Panc1 (cell line): ENCODE measurements at regions not wholly inside any gene's neighbourhood (a gene's known extent, or its start where the extent isn't known, plus 50 kb on each side); places are given as distances from the start of the nearest gene placed in this dataset.
A peak's percentile ranks its signal among the peaks of the same experiment; 100 is the strongest.

ENCODE experiments used
- ATAC-seq: fragments of 200-7000 bp; cut with Tn5 transposase; 2 replicates; pipeline ENCODE4 v1.9.1; 2020; ENCODE audit warnings: mild to moderate bottlenecking, moderate library complexity
- BruUV-seq: library from RNA; stranded (reverse); fragments of 400-500 nt; replicated peaks from 2 replicates; lab custom pipeline; 2021; lab: Mats Ljungman, UMichigan
- CTCF ChIA-PET: fragments of 300-600 bp; sonication (Branson Sonifier 250); formaldehyde crosslinking; loops from one replicate; lab custom pipeline; 2022; ENCODE audit warnings: antibody characterized with exemption; lab: Charles Lee
- POLR2A ChIA-PET: fragments of 300-600 bp; sonication (Branson Sonifier 250); formaldehyde crosslinking; loops from one replicate; lab custom pipeline; 2022; ENCODE audit warnings: antibody characterized with exemption; lab: Charles Lee
- DNase-seq: peaks from one replicate; pipeline ENCODE4 v3.0.0-alpha.2; 2010; ENCODE audit warnings: low read depth, low spot score
- H3K27ac ChIP-seq: 2 replicates; pipeline ENCODE4 v1.5.1; 2011; ENCODE audit warnings: mild to moderate bottlenecking, low read length, inconsistent platforms
- H3K27me3 ChIP-seq: fragments of 200-500 bp; sonication (Bioruptor generic); 2 replicates; pipeline ENCODE4 v1.6.0; 2014; ENCODE audit warnings: low read length, inconsistent platforms; ENCODE audit not compliant: control insufficient read depth, insufficient read depth
- H3K36me3 ChIP-seq: fragments of 200-500 bp; sonication (Bioruptor generic); 2 replicates; pipeline ENCODE4 v1.5.1; 2014; ENCODE audit warnings: inconsistent platforms, mild to moderate bottlenecking, low read length, moderate library complexity; ENCODE audit not compliant: control insufficient read depth, insufficient read depth
- H3K4me1 ChIP-seq: 2 replicates; pipeline ENCODE4 v1.5.1; 2011; ENCODE audit warnings: inconsistent platforms, mild to moderate bottlenecking, low read length, moderate library complexity; ENCODE audit not compliant: control insufficient read depth, insufficient read depth
- H3K4me3 ChIP-seq, 2 experiments: 2 replicates each; pipeline ENCODE4 v1.5.1; 2011 to 2012; ENCODE audit warnings: low read depth in 2 of 2, low read length in 2 of 2, mild to moderate bottlenecking in 2 of 2, inconsistent platforms in 1 of 2, moderate library complexity in 1 of 2
- H3K9me3 ChIP-seq: fragments of 200-500 bp; sonication (Bioruptor generic); 2 replicates; pipeline ENCODE4 v1.5.1; 2014; ENCODE audit warnings: low read depth, mild to moderate bottlenecking, inconsistent platforms, low read length, moderate library complexity; ENCODE audit not compliant: control insufficient read depth, insufficient read depth
- POLR2AphosphoS5 ChIP-seq: IDR thresholded peaks from 2 replicates; pipeline ENCODE4 v1.6.1; 2012; ENCODE audit warnings: mild to moderate bottlenecking, low read depth, low read length, moderate library complexity
- REST ChIP-seq, 2 experiments: IDR thresholded peaks; 2 replicates each; pipeline ENCODE4 v1.6.1; 2011 to 2012; ENCODE audit warnings: low read depth in 2 of 2, control low read depth in 1 of 2, low read length in 1 of 2, mild to moderate bottlenecking in 1 of 2, moderate library complexity in 1 of 2; ENCODE audit not compliant: insufficient read depth in 1 of 2
- SIN3A ChIP-seq: IDR thresholded peaks from 2 replicates; pipeline ENCODE4 v1.6.1; 2012; ENCODE audit warnings: low read depth, mild to moderate bottlenecking, low read length, moderate library complexity, borderline replicate concordance; ENCODE audit not compliant: insufficient read depth
- TCF7L2 ChIP-seq: IDR thresholded peaks from 2 replicates; pipeline ENCODE4 v1.6.1; 2011; ENCODE audit warnings: mild to moderate bottlenecking, low read depth, low read length, inconsistent platforms
- in situ Hi-C: cut with HindIII; loops from 2 replicates; pipeline ENCODE4 v1.10.0; 2016; ENCODE audit warnings: low sequenced_read_pairs, low pct_unique_long_range_greater_than_20kb
- intact Hi-C: fragments of 100-400 bp; cut with micrococcal nuclease; formaldehyde crosslinking; loops from one replicate; pipeline ENCODE4 v1.10.0; 2022; ENCODE audit not compliant: unreplicated experiment
- TF ChIP-seq, protein P1 (sequence below): fragments of 450-650 bp; IDR thresholded peaks from 2 replicates; pipeline ENCODE4 v1.5.1; 2017; ENCODE audit warnings: mild to moderate bottlenecking

GRCh38 chr6:85865420-85866369 lies 223.0 kb upstream of the SYNCRIP start:
- Histone ChIP-seq H3K36me3 (no peaks in the 10 kb centered on the region), H3K27ac (peak overlapping the region; percentile 68), H3K4me3 (peak overlapping the region; percentile 39 to 63), H3K27me3 (no peaks in the 10 kb centered on the region), H3K4me1 (peaks cover 18% of the 10 kb centered on the region), H3K9me3 (no peaks in the 10 kb centered on the region)
- ATAC-seq = peak; percentile 80
- BruUV-seq = no TSS peak
- in situ Hi-C loops (no loop called here), intact Hi-C loops (no loop called here)
- ChIA-PET POLR2A (interaction anchor here (0.6 to 0.7 kb wide), 2 partner anchors 70 to 176 kb away, joined by 3 to 14 read pairs; no protein-coding TSS in a partner anchor), CTCF (no interaction called here)
- no peak for DNase-seq
- TF ChIP-seq SIN3A = no peak
- TF ChIP-seq, protein P1, sequence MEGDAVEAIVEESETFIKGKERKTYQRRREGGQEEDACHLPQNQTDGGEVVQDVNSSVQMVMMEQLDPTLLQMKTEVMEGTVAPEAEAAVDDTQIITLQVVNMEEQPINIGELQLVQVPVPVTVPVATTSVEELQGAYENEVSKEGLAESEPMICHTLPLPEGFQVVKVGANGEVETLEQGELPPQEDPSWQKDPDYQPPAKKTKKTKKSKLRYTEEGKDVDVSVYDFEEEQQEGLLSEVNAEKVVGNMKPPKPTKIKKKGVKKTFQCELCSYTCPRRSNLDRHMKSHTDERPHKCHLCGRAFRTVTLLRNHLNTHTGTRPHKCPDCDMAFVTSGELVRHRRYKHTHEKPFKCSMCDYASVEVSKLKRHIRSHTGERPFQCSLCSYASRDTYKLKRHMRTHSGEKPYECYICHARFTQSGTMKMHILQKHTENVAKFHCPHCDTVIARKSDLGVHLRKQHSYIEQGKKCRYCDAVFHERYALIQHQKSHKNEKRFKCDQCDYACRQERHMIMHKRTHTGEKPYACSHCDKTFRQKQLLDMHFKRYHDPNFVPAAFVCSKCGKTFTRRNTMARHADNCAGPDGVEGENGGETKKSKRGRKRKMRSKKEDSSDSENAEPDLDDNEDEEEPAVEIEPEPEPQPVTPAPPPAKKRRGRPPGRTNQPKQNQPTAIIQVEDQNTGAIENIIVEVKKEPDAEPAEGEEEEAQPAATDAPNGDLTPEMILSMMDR = no peak
- TF ChIP-seq POLR2AphosphoS5 = no peak
- TF ChIP-seq REST (IDR thresholded peaks at IDR 0.05; ENCODE audit: insufficient read depth in 1 of 2, low read depth in 2 of 2, low read length in 1 of 2) = no peak
- no peak for TF ChIP-seq TCF7L2

DNA sequence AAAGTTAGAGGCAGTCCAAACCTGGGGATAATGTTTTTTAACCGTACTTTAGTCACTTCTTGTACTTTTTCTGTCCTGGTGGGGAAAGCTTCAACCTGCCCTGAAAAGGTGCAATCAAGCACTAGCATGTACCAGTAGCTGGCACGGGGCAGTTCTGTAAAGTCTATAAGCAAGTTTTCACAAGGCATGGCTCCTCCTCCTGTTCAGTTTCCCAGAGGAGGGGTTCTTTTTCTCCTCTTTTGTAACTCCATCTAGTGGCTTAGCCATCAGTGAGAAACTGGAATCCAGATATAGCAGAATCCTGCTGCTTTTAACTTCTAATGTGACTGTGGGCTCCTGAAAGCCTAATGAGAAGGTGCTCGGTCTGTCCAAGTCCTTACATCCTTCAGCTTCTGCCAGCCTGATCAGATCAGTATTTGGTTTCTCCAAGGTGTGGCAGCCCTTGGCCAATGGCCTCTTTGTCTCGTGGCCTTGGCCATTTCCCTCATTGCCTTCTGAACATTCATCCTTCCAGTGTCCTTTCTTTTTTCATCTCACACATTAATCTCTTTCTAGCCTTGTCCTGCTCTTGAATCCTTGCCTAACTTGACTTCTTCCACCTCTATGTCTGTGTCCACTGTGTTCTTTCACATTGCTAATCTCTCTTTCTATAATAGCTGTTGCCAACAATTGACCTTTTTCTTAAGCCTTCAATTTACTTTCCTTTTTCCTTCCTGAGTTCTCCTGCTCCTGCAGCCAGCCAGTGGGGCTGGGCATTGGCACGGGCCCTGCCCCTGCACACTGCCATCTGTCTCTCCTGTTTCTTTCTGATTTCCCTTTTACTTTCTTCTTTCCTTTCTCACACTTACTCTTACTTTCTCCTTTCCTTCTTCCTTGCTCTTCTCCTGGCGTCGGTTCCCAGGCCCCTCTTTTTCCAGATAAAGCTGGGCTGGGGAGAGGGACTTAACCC lies 222.0 kb upstream of the SYNCRIP start:
- H3K4me3 ChIP-seq = no peak overlapping the region; a peak in 1 of 4 replicates
- no TSS peak for BruUV-seq
- no peaks in the 10 kb centered on the region for H3K9me3 ChIP-seq
- TF ChIP-seq REST (IDR thresholded peaks at IDR 0.05; ENCODE audit: insufficient read depth in 1 of 2, low read depth in 2 of 2, low read length in 1 of 2) (no peak), POLR2AphosphoS5 (no peak), TCF7L2 (no peak), SIN3A (no peak)
- TF ChIP-seq, protein P1 = peak; percentile 42
- in situ Hi-C loops = no loop called here
- H3K27ac ChIP-seq = no peak overlapping the region; the same call in 1 of the 2 replicates
- ATAC-seq = peak; percentile 49; the same call in 1 of the 2 replicates
- intact Hi-C loops = no loop called here
- peaks cover 18% of the 10 kb centered on the region for H3K4me1 ChIP-seq
- ChIA-PET CTCF (no interaction called here), POLR2A (interaction anchor here (0.7 kb wide), 1 partner anchor 175 kb away, joined by 14 read pairs; no protein-coding TSS in a partner anchor)
- no peak for DNase-seq
- no peaks in the 10 kb centered on the region for H3K27me3 ChIP-seq
- H3K36me3 ChIP-seq = no peaks in the 10 kb centered on the region
